Loucy (cell line): ENCODE measurements at regions not wholly inside any gene's neighbourhood (a gene's known extent, or its start where the extent isn't known, plus 50 kb on each side); places are given as distances from the start of the nearest gene placed in this dataset.

Experiments
- H2AFZ ChIP-seq: fragments of 200-600 bp; sonication (generic); 2 replicates; pipeline ENCODE4 v1.6.0; 2016; ENCODE audit warnings: antibody characterized with exemption, mild to moderate bottlenecking, low read length, moderate library complexity
- H3F3A ChIP-seq: fragments of 200-600 bp; 2 replicates; pipeline ENCODE4 v1.6.0; 2016; ENCODE audit warnings: antibody characterized with exemption, low read depth, mild to moderate bottlenecking
- H3K27me3 ChIP-seq: fragments of 200-600 bp; sonication (generic); 2 replicates; pipeline ENCODE4 v1.6.1; 2014; ENCODE audit warnings: low read length, mild to moderate bottlenecking; ENCODE audit not compliant: insufficient read depth, poor library complexity, severe bottlenecking
- H3K36me3 ChIP-seq: fragments of 200-600 bp; sonication (generic); 2 replicates; pipeline ENCODE4 v1.6.1; 2016; ENCODE audit warnings: low read length; ENCODE audit not compliant: insufficient read depth
- H3K4me1 ChIP-seq: fragments of 200-600 bp; sonication (generic); 2 replicates; pipeline ENCODE4 v1.5.1; 2014; ENCODE audit warnings: low read length, mild to moderate bottlenecking; ENCODE audit not compliant: insufficient read depth, poor library complexity, severe bottlenecking
- H3K4me2 ChIP-seq: fragments of 200-600 bp; sonication (generic); 2 replicates; pipeline ENCODE4 v1.6.0; 2014; ENCODE audit warnings: antibody characterized with exemption, low read length, low read depth, mild to moderate bottlenecking; ENCODE audit not compliant: poor library complexity, severe bottlenecking
- H3K4me3 ChIP-seq: fragments of 200-600 bp; sonication (generic); 2 replicates; pipeline ENCODE4 v1.5.1; 2014; ENCODE audit warnings: low read length, mild to moderate bottlenecking, mixed read lengths; ENCODE audit not compliant: poor library complexity, severe bottlenecking
- H3K79me2 ChIP-seq: fragments of 200-600 bp; sonication (generic); 2 replicates; pipeline ENCODE4 v1.6.1; 2014; ENCODE audit warnings: low read length; ENCODE audit not compliant: insufficient read depth
- H3K9ac ChIP-seq: fragments of 200-600 bp; sonication (generic); 2 replicates; pipeline ENCODE4 v1.6.0; 2014; ENCODE audit warnings: mild to moderate bottlenecking, low read depth, low read length, moderate library complexity; ENCODE audit not compliant: poor library complexity, severe bottlenecking
- H3K9me2 ChIP-seq: fragments of 200-600 bp; sonication (generic); replicated peaks from 2 replicates; pipeline ENCODE4 v1.6.1; 2016; ENCODE audit warnings: low read depth, low read length, mixed read lengths
- H3K9me3 ChIP-seq: fragments of 200-600 bp; sonication (generic); 2 replicates; pipeline ENCODE4 v1.6.1; 2014; ENCODE audit warnings: mild to moderate bottlenecking, antibody characterized with exemption, low read length, low read depth; ENCODE audit not compliant: insufficient read depth
- H4K20me1 ChIP-seq: fragments of 200-600 bp; sonication (generic); 2 replicates; pipeline ENCODE4 v1.6.0; 2014; ENCODE audit warnings: antibody characterized with exemption, low read length, mild to moderate bottlenecking; ENCODE audit not compliant: insufficient read depth, poor library complexity, severe bottlenecking
- CTCF ChIP-seq: fragments of 200-600 bp; sonication (generic); conservative IDR thresholded peaks from 2 replicates; pipeline ENCODE4 v1.5.1; 2014; ENCODE audit warnings: mild to moderate bottlenecking, antibody characterized with exemption, low read length
- EZH2phosphoT487 ChIP-seq: fragments of 200-600 bp; IDR thresholded peaks from 2 replicates; pipeline ENCODE4 v1.6.1; 2018; ENCODE audit warnings: antibody characterized with exemption, mild to moderate bottlenecking, moderate library complexity, borderline replicate concordance

GRCh38 chr2:180840641-180841040, 139.8 kb upstream of the UBE2E3 start:
- H3K9ac ChIP-seq, result no peak overlapping the region
- H3K9me3 ChIP-seq, result no peaks in the 10 kb centered on the region
- no peak overlapping the region for H3K4me3 ChIP-seq
- H3K4me1 ChIP-seq, result no peaks in the 10 kb centered on the region
- no peaks in the 10 kb centered on the region for H3K36me3 ChIP-seq
- no peak overlapping the region for H2AFZ ChIP-seq
- no peaks in the 10 kb centered on the region for H3F3A ChIP-seq
- no peak for TF ChIP-seq EZH2phosphoT487
- no peak for TF ChIP-seq CTCF
- H3K27me3 ChIP-seq, result no peaks in the 10 kb centered on the region
- no peaks in the 10 kb centered on the region for H3K79me2 ChIP-seq
- no peak overlapping the region for H3K4me2 ChIP-seq
- H4K20me1 ChIP-seq, result no peaks in the 10 kb centered on the region
- H3K9me2 ChIP-seq, result no peaks in the 10 kb centered on the region

GRCh38 chr2:180829836-180830235, 150.6 kb upstream of the UBE2E3 start:
- no peak overlapping the region for H2AFZ ChIP-seq
- H3K9me3 ChIP-seq, result no peaks in the 10 kb centered on the region
- H3K4me2 ChIP-seq, result no peak overlapping the region
- no peaks in the 10 kb centered on the region for H3K36me3 ChIP-seq
- H4K20me1 ChIP-seq, result no peaks in the 10 kb centered on the region
- no peak overlapping the region for H3K4me3 ChIP-seq
- no peak overlapping the region for H3K9ac ChIP-seq
- H3K9me2 ChIP-seq, result no peaks in the 10 kb centered on the region
- H3K4me1 ChIP-seq, result no peaks in the 10 kb centered on the region
- TF ChIP-seq EZH2phosphoT487 (no peak), CTCF (no peak)
- no peaks in the 10 kb centered on the region for H3K79me2 ChIP-seq
- no peaks in the 10 kb centered on the region for H3F3A ChIP-seq
- H3K27me3 ChIP-seq, result no peaks in the 10 kb centered on the region

- H3K27me3 ChIP-seq, result no peaks in the 10 kb centered on the region
- TF ChIP-seq CTCF (no peak), EZH2phosphoT487 (no peak)
- no peaks in the 10 kb centered on the region for H3F3A ChIP-seq
- no peaks in the 10 kb centered on the region for H4K20me1 ChIP-seq
- H3K79me2 ChIP-seq, result no peaks in the 10 kb centered on the region
- no peak overlapping the region for H3K4me3 ChIP-seq
- no peak overlapping the region for H3K9ac ChIP-seq
- no peaks in the 10 kb centered on the region for H3K9me3 ChIP-seq
- H3K4me1 ChIP-seq, result no peaks in the 10 kb centered on the region
- no peak overlapping the region for H3K4me2 ChIP-seq
- no peak overlapping the region for H2AFZ ChIP-seq
- H3K9me2 ChIP-seq, result no peaks in the 10 kb centered on the region
- H3K36me3 ChIP-seq, result no peaks in the 10 kb centered on the region
Measured at GRCh38 chr2:180829261-180829660, 151.1 kb upstream of the UBE2E3 start.
